ENCODE measurements at regions not wholly inside any gene's neighbourhood (a gene's known extent, or its start where the extent isn't known, plus 50 kb on each side); places are given as distances from the start of the nearest gene placed in this dataset.

DNA sequence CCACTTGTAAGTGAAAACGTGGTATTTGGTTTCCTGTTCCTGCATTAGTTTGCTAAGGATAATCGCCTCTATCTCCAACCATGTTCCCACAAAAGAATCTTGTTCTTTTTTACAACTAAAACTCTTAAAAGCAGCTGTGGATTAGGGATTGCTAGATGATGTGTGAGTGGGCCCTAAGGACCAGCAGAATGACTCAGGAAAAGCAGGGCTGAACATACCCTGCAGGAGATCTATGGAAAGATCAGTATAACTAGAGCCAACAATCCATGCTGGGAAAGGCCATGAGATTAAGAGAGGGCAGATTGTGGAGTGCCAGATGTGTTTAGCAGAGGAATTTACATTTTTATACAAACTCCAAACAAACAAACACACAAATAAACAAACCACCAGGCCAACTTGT is 128.4 kb upstream of the TMEM164 start:
- TF ChIP-seq FOXA1 (IDR thresholded peaks at IDR 0.05), result no peak
- TF ChIP-seq FOXM1 (IDR thresholded peaks at IDR 0.05; ENCODE audit: borderline replicate concordance), result no peak
- no peak for TF ChIP-seq ZNF384 (IDR thresholded peaks at IDR 0.05)
- no peak for TF ChIP-seq ARNT (IDR thresholded peaks at IDR 0.05)
- TF ChIP-seq SP1 (IDR thresholded peaks at IDR 0.05), result no peak
- no peak for TF ChIP-seq BHLHE40 (IDR thresholded peaks at IDR 0.05; ENCODE audit: borderline replicate concordance)
- TF ChIP-seq L3MBTL2 (conservative IDR thresholded peaks at IDR 0.05), result no peak
- TF ChIP-seq FOXK2 (IDR thresholded peaks at IDR 0.05), result no peak

Data from HEK293T (cell line).